IMR-90 (cell line): ENCODE measurements at regions not wholly inside any gene's neighbourhood (a gene's known extent, or its start where the extent isn't known, plus 50 kb on each side); places are given as distances from the start of the nearest gene placed in this dataset.

Source experiments
- ATAC-seq: fragments of 200-7000 bp; cut with Tn5 transposase; 2 replicates; pipeline ENCODE4 v1.9.1; 2020; ENCODE audit warnings: low read depth, mild to moderate bottlenecking, moderate library complexity
- BruUV-seq: library from RNA; stranded (reverse); fragments of 400-500 nt; replicated peaks from 2 replicates; lab custom pipeline; 2021; lab: Mats Ljungman, UMichigan
- CTCF ChIA-PET: fragments of 300-600 bp; formaldehyde crosslinking; extraction: SDS; loops from one replicate; lab custom pipeline; 2021; ENCODE audit warnings: antibody characterized with exemption; lab: Yijun Ruan, JAX
- POLR2A ChIA-PET: fragments of 300-600 bp; sonication (Branson Sonifier 250); formaldehyde crosslinking; loops from one replicate; lab custom pipeline; 2022; ENCODE audit warnings: antibody characterized with exemption; ENCODE audit not compliant: unreplicated experiment; lab: Charles Lee
- DNase-seq: peaks from one replicate; pipeline ENCODE4 v3.0.0; 2013
- H2AFZ ChIP-seq: replicated peaks from 2 replicates; pipeline ENCODE3; 2013; ENCODE audit warnings: low read length, mild to moderate bottlenecking; ENCODE audit not compliant: poor library complexity
- H2AK5ac ChIP-seq: 2 replicates; pipeline ENCODE4 v1.6.1; 2013; ENCODE audit warnings: low read depth, low read length, inconsistent platforms
- H2AK9ac ChIP-seq: replicated peaks from 2 replicates; pipeline ENCODE3; 2013; ENCODE audit warnings: mild to moderate bottlenecking, low read depth, low read length, moderate library complexity; ENCODE audit not compliant: poor library complexity
- H2BK120ac ChIP-seq: 2 replicates; pipeline ENCODE4 v1.6.1; 2013; ENCODE audit warnings: low read depth, low read length, inconsistent platforms
- H2BK15ac ChIP-seq: 3 replicates; pipeline ENCODE4 v1.6.1; 2013; ENCODE audit warnings: low read depth, low read length, inconsistent platforms
- H2BK20ac ChIP-seq: 2 replicates; pipeline ENCODE4 v1.6.1; 2013; ENCODE audit warnings: low read depth, mild to moderate bottlenecking, inconsistent platforms, low read length, moderate library complexity
- H2BK5ac ChIP-seq: 2 replicates; pipeline ENCODE4 v1.6.1; 2013; ENCODE audit warnings: mild to moderate bottlenecking, low read depth, low read length, inconsistent platforms; ENCODE audit not compliant: poor library complexity, severe bottlenecking
- H3K14ac ChIP-seq: replicated peaks from 2 replicates; pipeline ENCODE4 v1.6.1; 2013; ENCODE audit warnings: low read depth, low read length, inconsistent platforms
- H3K18ac ChIP-seq: 2 replicates; pipeline ENCODE4 v1.6.1; 2013; ENCODE audit warnings: low read depth, low read length, control low read depth
- H3K23ac ChIP-seq: 2 replicates; pipeline ENCODE4 v1.6.1; 2013; ENCODE audit warnings: low read depth, low read length, inconsistent platforms
- H3K27ac ChIP-seq: 2 replicates; pipeline ENCODE4 v1.5.1; 2013; ENCODE audit warnings: mild to moderate bottlenecking, control low read depth, low read length; ENCODE audit not compliant: insufficient read depth
- H3K27me3 ChIP-seq: 2 replicates; pipeline ENCODE4 v1.6.1; 2013; ENCODE audit warnings: low read length; ENCODE audit not compliant: control insufficient read depth, insufficient read depth
- H3K36me3 ChIP-seq: 2 replicates; pipeline ENCODE4 v1.6.1; 2013; ENCODE audit warnings: low read length, mixed read lengths; ENCODE audit not compliant: control insufficient read depth, insufficient read depth
- H3K4ac ChIP-seq: 2 replicates; pipeline ENCODE4 v1.6.1; 2013; ENCODE audit warnings: low read depth, low read length, inconsistent platforms
- H3K4me1 ChIP-seq: 2 replicates; pipeline ENCODE4 v1.6.1; 2013; ENCODE audit warnings: low read length, mixed read lengths; ENCODE audit not compliant: control insufficient read depth, insufficient read depth
- H3K4me2 ChIP-seq: 2 replicates; pipeline ENCODE4 v1.6.1; 2013; ENCODE audit warnings: low read depth, mild to moderate bottlenecking, control low read depth, low read length, moderate library complexity
- H3K4me3 ChIP-seq: 2 replicates; pipeline ENCODE4 v1.5.1; 2013; ENCODE audit warnings: low read depth, mild to moderate bottlenecking, control low read depth, low read length, moderate library complexity; ENCODE audit not compliant: insufficient read depth
- H3K56ac ChIP-seq: 2 replicates; pipeline ENCODE4 v1.6.1; 2013; ENCODE audit warnings: low read length, inconsistent platforms; ENCODE audit not compliant: insufficient read depth; ENCODE audit errors: extremely low read depth
- H3K79me1 ChIP-seq, 2 experiments: 2 replicates each; pipeline ENCODE4 v1.6.1; 2013; ENCODE audit warnings: low read length in 2 of 2, inconsistent platforms in 1 of 2, low read depth in 1 of 2
- H3K9ac ChIP-seq: 2 replicates; pipeline ENCODE4 v1.6.1; 2013; ENCODE audit warnings: low read depth, low read length, control low read depth
- H3K9me1 ChIP-seq: 2 replicates; pipeline ENCODE4 v1.6.1; 2013; ENCODE audit warnings: low read length, inconsistent platforms; ENCODE audit not compliant: insufficient read depth
- H3K9me3 ChIP-seq: 2 replicates; pipeline ENCODE4 v1.6.1; 2013; ENCODE audit warnings: low read length; ENCODE audit not compliant: control insufficient read depth, insufficient read depth
- H4K20me1 ChIP-seq: 2 replicates; pipeline ENCODE4 v1.6.1; 2013; ENCODE audit warnings: low read length, inconsistent platforms; ENCODE audit not compliant: insufficient read depth
- H4K5ac ChIP-seq: 2 replicates; pipeline ENCODE4 v1.6.1; 2013; ENCODE audit warnings: mild to moderate bottlenecking, low read depth, low read length, control low read depth
- H4K8ac ChIP-seq, 2 experiments: 2 replicates each; pipeline ENCODE4 v1.6.1; 2013; ENCODE audit warnings: low read depth in 2 of 2, low read length in 2 of 2, control low read depth in 1 of 2, inconsistent platforms in 1 of 2
- H4K91ac ChIP-seq: 2 replicates; pipeline ENCODE4 v1.6.1; 2013; ENCODE audit warnings: low read depth, low read length, inconsistent platforms; ENCODE audit not compliant: insufficient read depth
- MXI1 ChIP-seq: IDR thresholded peaks from 2 replicates; pipeline ENCODE4 v1.6.1; 2012; ENCODE audit warnings: low read depth, mild to moderate bottlenecking, low read length, moderate library complexity, borderline replicate concordance
- NFE2L2 ChIP-seq: fragments of 150-350 bp; IDR thresholded peaks from 2 replicates; pipeline ENCODE4 v1.6.1; 2016; ENCODE audit warnings: low read depth, mild to moderate bottlenecking, low read length
- POLR2A ChIP-seq: IDR thresholded peaks from 2 replicates; pipeline ENCODE4 v1.6.1; 2012; ENCODE audit warnings: mild to moderate bottlenecking, low read depth, low read length
- RCOR1 ChIP-seq: IDR thresholded peaks from 2 replicates; pipeline ENCODE4 v1.6.1; 2012; ENCODE audit warnings: mild to moderate bottlenecking, low read length, improper control_type of control experiment; ENCODE audit not compliant: insufficient replicate concordance
- RFX5 ChIP-seq: IDR thresholded peaks from 2 replicates; pipeline ENCODE4 v1.8.0; 2012; ENCODE audit warnings: low read depth, mild to moderate bottlenecking, low read length, moderate library complexity
- WGBS, 2 experiments: methylation state at CpG; one replicate each; pipeline versions ENCODE4 v1.1.5 to v1.1.7; 2013; ENCODE audit warnings: missing lambda C conversion rate in 2 of 2; ENCODE audit not compliant: insufficient read length in 1 of 2; ENCODE audit errors: extremely low coverage in 2 of 2; 5-methylcytosine and 5-hydroxymethylcytosine counted together
- dilution Hi-C: fragments of 300-500 bp; cut with HindIII; formaldehyde crosslinking; loops from one replicate; pipeline ENCODE4 v1.14.3; 2018; ENCODE audit warnings: low sequenced_read_pairs; ENCODE audit not compliant: unreplicated experiment
- in situ Hi-C: fragments of 300-500 bp; cut with MboI; formaldehyde crosslinking; loops from 3 replicates; pipeline ENCODE4 v1.14.3; 2019; ENCODE audit warnings: low sequenced_read_pairs, inconsistent platforms, mixed read lengths
- intact Hi-C: fragments of 100-400 bp; cut with micrococcal nuclease; formaldehyde crosslinking; loops from 2 replicates; pipeline ENCODE4 v1.10.0; 2022
- TF ChIP-seq, protein P1 (sequence below): fragments of 150-350 bp; IDR thresholded peaks from 2 replicates; pipeline ENCODE4 v1.6.1; 2016; ENCODE audit warnings: low read depth, mild to moderate bottlenecking, low read length, moderate library complexity, borderline replicate concordance
- TF ChIP-seq, protein P2 (sequence below): fragments of 150-350 bp; IDR thresholded peaks from 2 replicates; pipeline ENCODE4 v1.6.1; 2017; ENCODE audit warnings: mild to moderate bottlenecking, antibody characterized with exemption, low read length, low read depth

DNA sequence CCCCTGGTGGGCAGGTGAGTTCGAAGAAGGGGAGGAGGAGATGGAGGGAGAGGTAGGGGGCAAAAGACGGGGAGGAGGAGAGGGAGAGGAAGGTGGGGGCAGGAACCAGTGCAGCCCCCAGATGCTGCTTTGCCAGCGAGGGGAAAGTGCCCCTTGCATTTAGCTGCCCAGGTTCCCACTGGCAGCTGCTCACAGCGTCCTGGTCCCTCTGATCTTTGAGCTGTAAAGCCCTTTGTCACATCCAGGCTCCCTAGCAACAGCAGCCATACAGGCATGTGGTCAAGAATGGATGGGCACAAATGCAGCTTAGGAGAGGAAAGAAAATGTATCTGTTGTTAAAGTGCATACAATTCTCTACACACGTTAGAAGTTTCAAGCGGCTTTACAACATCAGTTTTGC is 160.9 kb downstream of the CD83 start:
- H3K56ac ChIP-seq = no peak overlapping the region
- H3K4me1 ChIP-seq = no peaks in the 10 kb centered on the region
- H3K36me3 ChIP-seq = no peaks in the 10 kb centered on the region
- no peak overlapping the region for H2AFZ ChIP-seq
- intact Hi-C loops (no loop called here), in situ Hi-C loops (no loop called here), dilution Hi-C loops (no loop called here)
- H3K4ac ChIP-seq = no peak overlapping the region
- H3K27me3 ChIP-seq = peaks cover 4% of the 10 kb centered on the region; the same call in 1 of the 2 replicates
- H2BK120ac ChIP-seq = no peak overlapping the region
- H2AK9ac ChIP-seq = no peak overlapping the region
- H3K27ac ChIP-seq = no peak overlapping the region
- WGBS, 2 experiments = 80% methylated on average over 1 of the region's 6 CpGs; no CpG with 5 or more reads in 1 of the 2 experiments
- no peak overlapping the region for H3K18ac ChIP-seq
- no peak overlapping the region for H2AK5ac ChIP-seq
- H3K9me3 ChIP-seq = no peaks in the 10 kb centered on the region
- CTCF ChIA-PET = no interaction called here
- no TSS peak for BruUV-seq
- H3K9ac ChIP-seq = no peak overlapping the region
- no peaks in the 10 kb centered on the region for H3K9me1 ChIP-seq
- no peak overlapping the region for H3K23ac ChIP-seq
- no peak overlapping the region for H2BK5ac ChIP-seq
- DNase-seq (no peak), ATAC-seq (no peak)
- H2BK20ac ChIP-seq = no peak overlapping the region
- H4K8ac ChIP-seq = no peak overlapping the region
- no peak for TF ChIP-seq MXI1
- no peak for TF ChIP-seq RFX5
- TF ChIP-seq, protein P1, sequence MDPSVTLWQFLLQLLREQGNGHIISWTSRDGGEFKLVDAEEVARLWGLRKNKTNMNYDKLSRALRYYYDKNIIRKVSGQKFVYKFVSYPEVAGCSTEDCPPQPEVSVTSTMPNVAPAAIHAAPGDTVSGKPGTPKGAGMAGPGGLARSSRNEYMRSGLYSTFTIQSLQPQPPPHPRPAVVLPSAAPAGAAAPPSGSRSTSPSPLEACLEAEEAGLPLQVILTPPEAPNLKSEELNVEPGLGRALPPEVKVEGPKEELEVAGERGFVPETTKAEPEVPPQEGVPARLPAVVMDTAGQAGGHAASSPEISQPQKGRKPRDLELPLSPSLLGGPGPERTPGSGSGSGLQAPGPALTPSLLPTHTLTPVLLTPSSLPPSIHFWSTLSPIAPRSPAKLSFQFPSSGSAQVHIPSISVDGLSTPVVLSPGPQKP = no peak
- no peak for TF ChIP-seq POLR2A
- no peak for TF ChIP-seq RCOR1
- no peak for TF ChIP-seq NFE2L2
- TF ChIP-seq, protein P2, sequence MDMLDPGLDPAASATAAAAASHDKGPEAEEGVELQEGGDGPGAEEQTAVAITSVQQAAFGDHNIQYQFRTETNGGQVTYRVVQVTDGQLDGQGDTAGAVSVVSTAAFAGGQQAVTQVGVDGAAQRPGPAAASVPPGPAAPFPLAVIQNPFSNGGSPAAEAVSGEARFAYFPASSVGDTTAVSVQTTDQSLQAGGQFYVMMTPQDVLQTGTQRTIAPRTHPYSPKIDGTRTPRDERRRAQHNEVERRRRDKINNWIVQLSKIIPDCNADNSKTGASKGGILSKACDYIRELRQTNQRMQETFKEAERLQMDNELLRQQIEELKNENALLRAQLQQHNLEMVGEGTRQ = no peak
- H3K4me3 ChIP-seq = no peak overlapping the region
- no peaks in the 10 kb centered on the region for H3K79me1 ChIP-seq
- H4K20me1 ChIP-seq = no peaks in the 10 kb centered on the region
- no peak overlapping the region for H3K14ac ChIP-seq
- H4K5ac ChIP-seq = no peak overlapping the region
- H4K91ac ChIP-seq = no peak overlapping the region
- no peak overlapping the region for H3K4me2 ChIP-seq
- POLR2A ChIA-PET = no interaction called here
- H2BK15ac ChIP-seq = no peak overlapping the region
